Midbrain (tissue), 1 donor: ENCODE measurements at regions not wholly inside any gene's neighbourhood (a gene's known extent, or its start where the extent isn't known, plus 50 kb on each side); places are given as distances from the start of the nearest gene placed in this dataset.

Source experiments
- DNase-seq: peaks from one replicate; lab custom pipeline; 2025; lab: John Stamatoyannopoulos, UW

DNA sequence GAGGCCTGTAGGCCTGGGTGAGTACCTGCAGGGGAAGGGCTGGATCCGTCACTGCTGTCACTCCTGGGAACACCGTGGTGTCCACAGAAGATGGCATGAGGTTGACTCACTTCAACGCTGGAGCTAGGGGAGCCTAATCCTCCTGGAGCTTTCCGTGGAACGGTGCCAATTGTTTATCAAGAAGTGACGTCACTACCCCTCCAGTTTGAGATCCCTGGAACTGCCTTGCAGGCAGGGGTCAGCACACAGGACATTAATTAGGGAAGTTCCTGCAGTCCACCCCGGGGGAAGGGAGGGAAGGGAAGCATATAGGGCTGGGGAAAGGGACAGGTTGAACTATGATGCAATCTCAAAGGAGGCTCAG is 408.6 kb downstream of the GALR1 start:
- no peak for DNase-seq

DNA sequence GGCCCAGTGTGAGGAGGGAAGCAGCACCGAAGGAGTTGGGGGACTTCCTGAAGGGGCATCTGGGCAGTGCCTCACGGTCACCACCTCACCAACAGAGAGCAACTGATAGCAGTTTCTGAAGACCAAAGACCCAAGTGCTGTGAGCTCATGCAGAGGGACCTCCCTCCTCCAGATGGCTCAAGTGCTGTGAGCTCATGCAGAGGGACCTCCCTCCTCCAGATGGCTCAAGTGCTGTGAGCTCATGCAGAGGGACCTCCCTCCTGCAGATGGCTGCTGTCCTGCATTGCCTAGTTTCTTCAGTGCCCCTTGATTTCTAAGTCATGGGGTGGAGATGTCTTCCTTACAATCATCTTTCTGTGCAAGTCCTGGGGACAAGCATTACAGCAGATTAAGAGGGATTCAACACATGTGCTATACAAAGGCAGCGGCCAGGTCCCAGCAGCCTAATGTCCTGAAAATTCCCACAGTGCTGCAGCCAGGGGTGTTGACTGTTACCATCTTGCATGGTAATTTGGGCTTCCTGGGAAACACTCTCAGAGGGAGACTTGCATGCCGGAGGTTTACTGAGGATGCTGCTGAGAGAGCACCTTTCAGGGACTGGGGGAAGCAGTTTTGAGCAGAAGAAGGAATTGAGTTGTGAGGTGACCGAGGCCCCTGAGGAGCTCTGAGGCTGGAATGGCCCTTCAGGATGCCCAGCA is 409.3 kb downstream of the GALR1 start:
- no peak for DNase-seq

DNA sequence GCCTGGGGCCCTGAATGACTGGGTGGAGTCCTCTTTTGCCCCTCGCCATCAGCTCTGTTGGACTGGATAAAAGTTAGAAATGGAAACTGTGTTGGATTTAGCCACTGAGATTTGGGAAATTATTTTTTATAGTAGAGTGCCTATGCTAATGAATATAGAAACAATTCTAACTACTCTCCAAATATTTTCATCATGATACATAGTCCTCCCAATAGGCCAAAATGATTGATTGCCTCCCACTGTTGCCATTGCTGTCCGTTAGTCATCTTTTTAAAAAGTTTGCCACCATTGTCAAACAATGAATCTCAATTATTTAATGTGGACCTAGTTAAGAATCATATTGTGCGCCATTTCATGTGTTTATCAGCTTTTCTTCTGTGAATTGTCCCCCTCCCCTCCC is 417.0 kb downstream of the GALR1 start:
- DNase-seq, result no peak

DNA sequence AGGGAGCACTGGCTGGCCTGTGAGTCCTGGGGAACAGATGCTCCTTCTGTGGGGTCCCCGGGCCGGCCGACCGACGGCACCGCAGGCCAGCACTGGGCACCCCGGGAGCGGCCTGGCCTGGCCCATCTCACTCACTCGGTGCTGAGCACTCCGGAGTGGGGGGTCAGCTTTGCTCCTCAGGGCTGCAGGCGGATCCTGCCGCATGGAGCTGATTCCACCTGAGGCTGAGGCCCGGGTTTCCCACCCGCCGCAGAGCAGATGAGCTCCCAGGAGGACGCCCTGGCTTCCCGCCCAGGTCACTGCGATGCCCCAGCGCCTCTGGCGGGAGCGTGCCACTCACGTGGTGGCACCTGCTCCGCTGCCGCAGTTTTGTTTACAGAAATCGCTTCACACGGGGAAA is 418.6 kb downstream of the GALR1 start:
- no peak for DNase-seq

DNA sequence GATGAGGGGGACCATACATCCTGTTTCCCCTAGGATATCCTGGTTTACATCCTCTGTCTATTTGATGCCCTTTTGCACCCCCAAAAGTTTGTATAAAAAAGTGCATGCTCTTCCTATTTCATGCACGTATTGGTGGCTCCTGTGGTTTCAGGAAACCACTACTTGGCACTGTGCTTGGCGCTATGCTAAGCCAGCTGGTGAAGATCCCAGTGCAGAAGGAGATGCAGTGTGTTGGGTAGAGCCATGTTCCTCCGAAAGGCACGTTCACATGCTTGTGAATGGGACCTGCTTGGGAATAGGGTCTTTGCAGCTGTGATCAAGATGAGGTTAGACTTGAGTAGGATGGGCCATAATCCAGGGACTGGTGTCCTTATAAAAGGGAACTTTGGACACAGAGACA is 419.7 kb downstream of the GALR1 start:
- DNase-seq, result no peak

DNA sequence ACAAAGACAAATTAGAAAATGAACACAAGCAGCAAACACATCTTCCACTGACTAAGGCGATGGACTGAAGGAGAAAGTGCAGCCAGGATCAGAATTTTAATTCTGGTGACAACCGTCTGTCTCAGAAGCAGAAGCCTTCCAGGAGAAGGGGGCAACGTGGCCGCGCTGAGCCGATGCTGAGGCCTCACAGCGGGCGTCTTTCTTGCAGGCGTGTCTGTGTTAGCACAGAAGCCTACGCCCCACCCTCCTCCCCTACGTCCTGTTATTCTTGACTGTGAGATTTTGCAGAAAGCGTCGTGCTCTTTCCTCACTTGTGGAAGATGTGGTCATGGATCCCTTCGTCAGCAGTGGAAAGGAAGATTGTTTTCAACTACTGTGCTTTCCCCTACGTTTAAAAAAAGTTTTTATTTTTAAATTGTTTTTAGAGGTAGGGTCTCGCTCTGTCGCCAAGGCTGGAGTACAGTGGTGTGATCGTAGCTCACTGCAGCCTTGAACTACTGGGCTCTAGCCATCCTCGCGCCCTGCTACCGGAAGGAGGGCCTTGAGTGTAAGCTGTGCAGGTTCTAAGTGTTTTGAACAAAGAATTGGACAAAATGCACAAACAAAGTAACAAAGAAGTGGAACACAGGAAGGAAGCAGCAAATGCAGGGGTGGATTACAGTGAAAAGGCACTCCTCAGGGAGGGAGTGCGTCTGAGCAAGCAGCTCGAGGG is 422.0 kb downstream of the GALR1 start:
- DNase-seq, result no peak

DNA sequence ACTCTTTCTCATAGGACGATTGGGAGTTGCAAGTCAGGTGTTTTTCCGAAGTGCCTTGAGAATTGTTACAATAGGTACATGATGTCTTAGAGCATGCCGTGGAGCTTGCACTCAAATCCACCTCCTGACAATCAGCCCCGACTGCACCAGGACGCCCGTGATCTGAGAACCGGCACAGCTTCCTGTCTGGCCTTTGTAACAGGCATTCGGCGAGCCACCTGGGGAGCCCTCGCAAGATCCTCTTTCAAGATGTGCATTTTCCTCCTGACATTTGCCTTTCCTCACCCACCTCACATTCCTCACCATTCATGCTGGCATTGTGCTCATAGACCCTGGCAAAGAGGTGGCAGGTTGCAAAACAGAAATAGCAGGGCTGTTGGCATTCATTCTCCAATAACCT is 427.3 kb downstream of the GALR1 start:
- DNase-seq, result no peak

DNA sequence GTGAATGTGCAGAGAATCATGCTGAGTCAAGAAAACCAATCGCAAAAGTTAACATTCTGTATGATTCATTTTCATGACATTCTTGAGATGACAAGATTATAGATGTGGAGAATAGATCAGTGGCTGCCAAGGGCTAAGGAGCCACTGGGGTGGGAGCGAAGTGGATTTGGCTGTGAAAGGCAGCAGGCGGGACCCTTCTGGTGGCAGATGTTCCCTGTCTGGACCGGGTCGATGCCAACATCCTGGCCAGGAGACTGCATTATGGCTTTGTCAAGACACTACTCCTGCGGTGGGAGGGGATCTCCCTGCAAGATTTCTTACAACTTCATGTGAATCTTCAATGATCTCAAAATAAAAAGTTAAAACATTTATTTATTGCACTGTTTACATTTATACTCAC is 427.9 kb downstream of the GALR1 start:
- no peak for DNase-seq

DNA sequence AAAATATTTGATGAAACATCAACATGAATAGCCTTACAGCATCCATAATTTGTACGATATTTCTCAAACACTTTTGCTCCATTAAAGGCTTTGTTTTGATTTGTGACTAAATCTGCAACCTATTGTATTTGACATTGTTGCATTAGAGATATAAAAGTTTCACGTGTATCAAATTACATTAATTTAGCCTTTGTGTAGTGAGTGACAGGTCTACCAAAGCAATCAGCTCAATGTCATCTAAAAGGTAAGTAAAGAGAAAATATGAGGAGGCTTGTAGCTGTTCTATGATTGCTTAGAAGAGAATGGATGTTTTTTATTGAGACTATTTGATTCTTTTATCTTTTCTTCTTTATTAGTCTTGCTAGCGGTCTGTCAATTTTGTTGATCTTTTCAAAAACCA is 430.2 kb downstream of the GALR1 start:
- DNase-seq, result no peak

DNA sequence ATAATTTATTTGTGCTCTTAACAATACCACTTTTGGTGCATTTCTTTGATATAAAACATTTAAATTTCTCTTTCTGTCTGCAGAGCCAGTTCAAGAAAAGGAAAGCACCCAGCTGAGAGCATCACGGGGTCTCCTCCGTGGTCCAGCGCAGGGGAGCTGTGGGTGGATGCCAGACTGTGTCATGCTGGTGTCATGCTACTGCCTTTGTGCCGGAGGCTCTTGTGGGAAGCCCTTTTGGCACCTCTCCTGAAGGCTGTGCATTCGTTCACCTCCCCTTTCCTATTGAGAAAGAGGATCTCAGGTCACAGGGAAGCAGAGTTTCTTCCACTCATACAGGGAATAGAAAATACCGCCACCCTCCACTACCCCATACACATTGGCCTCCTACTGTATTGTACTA is 450.4 kb downstream of the GALR1 start:
- no peak for DNase-seq

DNA sequence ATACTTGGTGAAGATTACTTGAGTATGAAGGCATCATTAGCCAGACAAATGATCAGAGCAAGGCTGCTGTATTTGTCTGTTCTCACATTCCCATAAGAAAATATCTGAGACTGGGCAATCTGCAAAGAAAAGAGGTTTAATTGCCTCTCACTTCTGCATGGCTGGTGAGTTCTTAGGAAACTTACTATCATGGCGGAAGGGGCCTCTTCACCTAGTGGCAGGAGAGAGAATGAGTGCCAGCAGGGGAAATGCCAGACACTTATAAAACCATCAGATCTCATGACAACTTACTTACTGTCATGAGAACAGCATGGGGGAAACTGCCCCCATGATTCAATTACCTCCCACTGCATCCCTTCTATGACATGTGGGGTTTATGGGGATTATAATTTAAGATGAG is 452.3 kb downstream of the GALR1 start:
- no peak for DNase-seq

DNA sequence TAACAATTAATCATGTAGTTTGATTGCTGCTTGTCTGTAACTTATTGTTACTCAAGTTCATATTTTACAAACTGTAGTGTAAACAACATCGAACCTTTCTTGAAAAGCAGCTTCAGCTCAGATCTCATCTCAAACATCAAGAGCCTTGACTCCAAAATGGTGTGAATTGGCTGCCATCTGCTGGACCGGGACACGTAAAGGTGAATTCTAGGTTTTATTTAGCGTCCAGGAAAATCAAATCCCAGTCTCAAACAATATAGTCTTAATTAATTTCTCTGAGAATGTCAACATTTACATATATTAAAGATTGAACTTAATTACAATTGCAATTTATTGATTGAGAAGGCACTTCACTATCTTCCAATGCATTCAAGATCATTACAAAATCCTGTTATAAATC is 453.0 kb downstream of the GALR1 start:
- no peak for DNase-seq

DNA sequence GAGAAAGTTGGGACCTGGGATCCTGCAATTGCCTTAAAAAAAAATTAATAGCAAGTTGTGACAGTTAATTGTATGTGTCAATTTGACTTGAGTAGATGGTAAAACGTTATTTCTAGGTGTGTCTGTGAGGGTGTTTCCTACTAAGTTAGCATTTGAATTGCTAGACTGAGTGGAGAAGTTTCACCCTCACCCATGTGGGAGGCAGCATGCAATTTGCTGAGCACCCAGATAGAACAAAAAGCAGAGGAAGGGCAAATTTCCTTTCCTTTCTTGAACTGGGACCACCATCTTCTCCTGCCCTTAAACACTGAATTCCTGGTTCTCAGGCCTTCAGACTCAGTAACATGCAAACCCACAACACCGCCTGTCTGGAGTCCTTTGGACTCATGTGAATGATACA is 455.7 kb downstream of the GALR1 start:
- DNase-seq, result no peak

DNA sequence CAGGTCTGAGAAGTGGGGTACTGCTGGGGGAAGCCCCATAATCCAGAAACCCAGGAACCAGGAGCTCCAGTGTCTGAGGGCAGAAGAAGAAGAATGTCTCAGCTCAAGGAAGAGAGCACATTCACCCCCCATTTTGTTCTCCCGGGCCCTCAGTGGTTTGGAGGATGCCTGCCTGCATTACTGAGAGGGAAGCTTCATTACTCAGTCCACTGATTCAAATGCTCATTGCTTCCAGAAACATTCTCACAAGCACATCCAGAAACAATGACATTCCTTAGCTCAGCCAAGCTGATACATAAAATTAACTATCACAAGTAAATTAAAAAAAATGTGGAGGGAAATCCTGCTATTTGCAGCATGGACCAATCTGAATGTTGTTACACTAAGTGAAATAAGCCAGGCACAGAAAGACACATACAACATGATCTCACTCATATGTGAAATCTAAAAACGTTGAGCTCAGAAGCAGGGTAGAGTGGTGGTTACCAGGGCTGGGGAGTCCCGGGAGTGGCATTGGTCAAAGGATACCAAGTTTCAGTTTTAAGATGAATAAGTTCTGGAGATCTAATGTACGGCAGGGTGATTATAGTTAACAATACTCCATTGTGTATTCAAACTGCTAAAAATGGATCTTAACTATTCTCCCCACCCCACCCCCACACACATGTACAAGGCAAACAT is 459.3 kb downstream of the GALR1 start:
- DNase-seq, result no peak

DNA sequence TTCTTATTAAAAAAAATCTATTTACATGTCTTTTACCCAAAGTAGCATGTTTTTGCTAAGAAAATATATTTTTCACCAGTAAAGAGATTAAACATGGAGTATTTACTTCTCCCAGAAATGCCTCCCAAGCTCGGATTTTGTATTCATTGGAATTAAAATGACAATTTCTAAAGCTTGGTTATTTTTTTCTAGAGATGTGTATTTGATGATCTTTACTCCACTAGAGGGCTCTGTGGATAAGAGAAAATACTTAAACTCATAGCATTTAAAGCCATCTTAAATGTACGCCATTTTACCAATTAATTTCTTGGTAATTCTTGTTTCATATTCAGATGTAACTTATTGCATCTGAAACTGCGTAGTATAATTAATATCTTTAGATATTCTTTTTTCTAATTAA is 461.4 kb downstream of the GALR1 start:
- DNase-seq, result no peak

DNA sequence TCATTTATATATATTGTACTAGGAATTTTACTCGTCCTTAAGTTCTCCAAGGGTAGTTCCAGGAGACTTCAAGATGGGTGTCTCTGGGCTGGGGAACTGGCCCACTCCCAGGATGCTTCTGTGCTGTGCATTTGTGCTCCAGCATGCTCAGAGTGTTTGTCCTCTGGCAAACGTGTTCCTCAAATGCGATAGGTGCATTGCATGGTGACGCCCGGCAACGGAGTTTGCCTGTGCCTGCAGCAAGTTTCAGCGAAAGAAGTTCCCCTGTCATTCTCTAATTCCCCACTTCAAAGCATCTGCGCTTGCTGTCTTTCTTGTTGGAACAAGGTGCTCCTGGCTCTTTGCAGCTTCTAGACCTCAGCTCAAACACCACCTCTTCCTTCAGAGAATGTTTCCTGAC is 465.1 kb downstream of the GALR1 start:
- DNase-seq, result no peak

DNA sequence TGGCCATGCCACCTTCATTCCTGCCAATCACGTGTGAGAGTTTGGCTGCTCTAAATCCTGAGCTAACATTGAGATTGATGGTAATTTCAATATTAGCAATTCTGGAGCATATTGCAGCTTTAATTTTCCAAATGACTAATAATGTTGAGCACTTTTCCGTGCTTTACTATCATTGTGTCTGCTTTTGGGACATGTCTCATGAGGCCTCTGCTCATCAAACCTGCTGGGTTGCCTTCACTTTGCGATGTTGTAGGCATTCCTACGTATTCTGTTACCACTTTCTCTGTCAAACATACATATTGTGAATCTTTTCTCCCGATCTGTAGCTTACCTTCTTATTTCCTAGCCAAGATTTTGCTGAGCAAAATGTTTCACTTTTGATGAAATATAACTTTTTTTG is 466.6 kb downstream of the GALR1 start:
- no peak for DNase-seq

DNA sequence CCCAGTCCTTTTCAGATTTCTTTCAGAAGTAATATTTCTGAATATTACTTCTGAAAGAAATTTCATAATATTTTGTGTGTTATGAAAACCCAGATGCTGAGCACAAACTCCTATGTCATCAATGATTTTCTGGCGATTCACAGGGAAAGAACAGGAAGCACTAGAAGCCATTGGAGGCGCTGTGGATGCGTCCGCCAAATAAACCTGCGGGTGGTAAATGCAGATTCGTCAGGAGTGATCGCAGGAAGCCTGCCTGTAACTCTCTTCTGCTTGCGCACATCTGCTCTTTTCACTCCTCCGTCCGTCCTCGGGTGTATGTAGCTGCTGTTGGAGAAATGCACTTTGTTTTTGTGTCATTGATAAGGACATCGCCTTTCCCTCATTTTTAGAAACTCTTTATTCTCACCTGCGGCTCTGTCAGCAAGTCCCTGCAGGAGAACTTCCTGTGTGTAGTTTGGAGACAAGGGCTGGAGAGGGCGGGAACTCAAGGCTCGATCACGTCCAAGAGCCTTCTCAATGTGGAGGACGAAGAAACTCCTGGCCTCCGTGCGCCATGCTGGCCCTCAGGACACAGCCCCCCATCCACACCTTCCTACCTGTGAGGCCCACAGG is 483.8 kb downstream of the GALR1 start:
- DNase-seq, result no peak

DNA sequence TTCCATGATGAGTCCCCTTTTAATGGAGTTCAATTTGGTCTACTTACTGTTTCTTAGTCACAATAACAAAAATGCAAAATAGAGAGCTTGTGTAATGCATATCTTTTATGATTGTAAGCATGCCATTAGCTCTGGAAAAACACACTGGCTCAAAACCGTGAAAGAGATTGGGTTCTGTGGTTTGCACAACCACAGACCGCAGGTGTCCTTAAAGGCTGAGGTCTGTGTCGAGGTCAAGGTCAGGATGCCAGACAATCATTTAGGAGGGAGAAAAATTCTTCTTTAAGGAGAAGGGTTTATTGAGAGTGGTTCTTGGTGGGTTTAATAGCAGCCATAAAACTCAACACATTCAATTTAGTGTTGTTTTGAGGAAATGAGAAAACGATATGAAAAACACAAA is 487.2 kb downstream of the GALR1 start:
- no peak for DNase-seq

DNA sequence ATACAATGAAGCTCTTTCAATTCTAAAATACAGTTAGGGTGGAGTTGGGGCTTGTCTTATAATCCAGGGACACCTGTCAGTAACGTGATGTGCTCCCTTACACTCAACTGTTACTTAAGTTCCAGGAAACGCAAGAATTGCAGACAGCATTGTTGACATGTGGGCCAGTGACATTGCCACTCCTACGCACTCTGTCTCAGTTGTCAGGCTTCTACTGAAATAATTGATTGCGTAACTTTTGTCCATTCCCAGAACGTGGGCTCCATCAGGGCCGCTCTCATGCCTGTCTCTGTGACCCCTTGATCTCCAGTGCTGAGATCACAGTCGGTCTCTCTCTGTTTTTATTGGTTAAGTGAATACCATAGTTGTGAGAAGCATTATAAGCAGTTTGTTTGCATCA is 487.8 kb downstream of the GALR1 start:
- no peak for DNase-seq

DNA sequence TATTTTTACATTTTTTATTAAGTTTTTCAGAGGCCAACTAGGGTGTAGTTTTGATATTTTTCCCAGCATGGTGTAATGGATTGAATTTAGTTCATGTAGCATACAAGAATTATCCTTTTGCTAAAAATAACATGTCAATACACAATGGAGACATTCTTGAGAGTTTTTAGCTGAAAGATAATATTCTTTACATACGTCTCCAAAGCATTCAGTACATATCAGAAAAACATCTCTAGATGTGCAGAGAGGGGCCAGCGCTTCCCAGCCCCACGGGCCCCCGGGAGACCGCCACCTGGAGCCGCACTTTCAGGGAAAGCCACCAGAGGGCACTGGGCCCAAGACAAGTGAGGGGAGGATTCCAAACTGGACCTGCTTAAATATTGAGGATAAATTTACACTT is 499.4 kb downstream of the GALR1 start:
- DNase-seq, result no peak

DNA sequence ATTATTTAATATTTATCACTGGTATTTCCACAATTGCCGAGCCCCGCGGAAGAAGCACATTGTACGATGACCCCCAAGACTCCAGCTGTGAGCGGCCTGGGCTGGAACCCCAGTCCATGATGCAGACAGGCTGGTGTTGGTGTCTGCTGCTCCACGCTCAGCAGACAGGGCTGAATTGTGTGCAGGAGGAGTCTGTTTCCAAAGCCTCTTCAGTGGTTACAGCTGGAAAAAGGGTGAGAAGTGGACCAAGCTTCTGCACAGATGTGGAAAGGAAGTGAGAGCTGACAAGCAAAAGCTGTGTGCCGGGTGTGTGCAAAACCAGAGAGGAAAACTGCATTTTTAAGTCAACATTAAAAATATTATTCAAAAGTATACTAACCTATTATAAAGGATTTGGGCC is 500.4 kb downstream of the GALR1 start:
- no peak for DNase-seq

DNA sequence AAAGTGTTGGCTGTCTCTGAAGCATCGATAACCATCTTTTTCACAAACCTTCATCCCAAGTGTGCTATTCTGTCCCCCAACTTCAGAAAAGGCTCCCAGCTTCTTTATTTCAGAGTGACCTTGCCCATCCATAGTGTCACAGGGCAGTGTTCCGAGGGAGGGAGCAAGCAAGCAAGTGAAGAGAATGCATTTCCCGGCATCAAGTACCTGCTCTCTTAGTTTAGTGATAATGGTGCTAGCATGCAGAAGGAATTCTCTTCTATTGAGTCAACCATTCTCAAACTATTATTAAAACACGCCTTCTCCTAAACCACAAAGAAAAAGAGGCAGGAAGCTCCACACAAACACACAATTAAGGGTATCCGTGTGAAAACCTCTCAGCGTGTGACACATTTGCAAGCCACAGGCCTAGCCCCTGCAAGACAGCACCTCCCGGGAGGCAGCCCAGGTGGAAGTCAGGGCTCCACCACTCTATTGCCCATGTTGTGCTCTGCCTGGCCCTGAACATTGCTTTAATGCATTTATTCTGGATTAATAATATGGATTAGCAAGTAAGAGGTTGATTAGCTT is 504.9 kb downstream of the GALR1 start:
- no peak for DNase-seq
